NOMO-1 (cell line): ENCODE measurements at regions not wholly inside any gene's neighbourhood (a gene's known extent, or its start where the extent isn't known, plus 50 kb on each side); places are given as distances from the start of the nearest gene placed in this dataset.

ENCODE experiments used
- DNase-seq, 2 experiments: peaks; one replicate each; lab custom pipeline; 2025; ENCODE audit not compliant: unreplicated experiment in 2 of 2; lab: John Stamatoyannopoulos, UW

DNA sequence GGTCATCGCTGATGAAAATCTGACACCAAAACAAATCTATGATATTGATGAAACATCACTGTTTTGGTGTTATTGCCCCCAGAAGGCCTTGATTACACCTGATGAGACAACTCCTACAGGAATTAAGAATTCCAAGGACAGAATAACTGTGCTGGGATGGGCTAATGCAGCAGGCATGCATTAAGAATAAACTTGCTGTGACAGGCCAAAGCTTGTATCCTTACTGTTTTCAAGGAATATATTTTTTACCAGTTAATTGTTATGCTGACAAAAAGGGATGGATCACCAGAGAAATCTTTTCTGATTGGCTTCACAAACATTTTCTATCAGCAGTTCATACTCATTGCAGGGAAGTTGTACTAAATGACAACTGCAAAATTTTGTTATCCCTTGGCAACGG is 278.2 kb downstream of the IKZF2 start:
- no peak for DNase-seq

- no peak for DNase-seq
Observed at GRCh38 chr2:212871597-212871996, 279.8 kb downstream of the IKZF2 start.

DNA sequence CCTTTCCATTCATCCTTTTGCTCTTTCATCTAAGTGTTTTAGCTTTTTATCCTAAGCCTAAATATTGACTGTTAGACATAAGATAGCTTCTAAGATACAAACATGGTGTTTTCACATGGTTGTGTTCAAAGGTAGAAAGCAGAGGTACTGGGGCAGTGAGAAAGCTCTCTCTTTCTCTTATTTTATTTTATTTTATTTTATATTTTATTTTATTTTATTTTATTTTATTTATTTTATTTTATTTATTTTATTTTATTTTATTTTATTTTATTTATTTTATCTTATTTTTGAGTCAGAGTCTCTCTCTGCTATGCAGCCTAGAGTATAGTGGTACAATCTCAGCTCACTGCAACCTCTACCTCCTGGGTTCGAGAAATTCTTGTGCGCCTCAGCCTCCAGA is 287.2 kb downstream of the IKZF2 start:
- DNase-seq = no peak

DNA sequence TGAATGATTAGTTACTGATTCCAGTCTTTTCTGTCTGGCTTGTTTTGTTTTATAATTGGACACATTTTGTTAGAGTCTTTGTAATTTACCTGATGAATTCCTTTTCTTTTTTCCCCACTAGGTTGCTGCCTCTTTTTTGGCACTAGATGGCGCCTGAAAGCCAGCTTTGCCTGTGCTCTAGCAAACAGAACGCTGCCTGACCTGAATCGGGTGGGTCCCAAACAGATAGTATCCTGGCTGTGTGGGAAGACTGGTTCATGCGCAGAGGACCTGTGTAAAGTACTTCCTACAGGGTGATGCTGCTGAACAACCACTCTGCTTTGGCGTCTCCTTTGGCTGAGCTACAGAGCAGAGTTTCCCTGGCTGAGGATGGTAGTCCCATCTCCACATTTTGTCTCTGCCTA is 288.2 kb downstream of the IKZF2 start:
- peak in 1 of 2 experiments; percentile 3 for DNase-seq

DNA sequence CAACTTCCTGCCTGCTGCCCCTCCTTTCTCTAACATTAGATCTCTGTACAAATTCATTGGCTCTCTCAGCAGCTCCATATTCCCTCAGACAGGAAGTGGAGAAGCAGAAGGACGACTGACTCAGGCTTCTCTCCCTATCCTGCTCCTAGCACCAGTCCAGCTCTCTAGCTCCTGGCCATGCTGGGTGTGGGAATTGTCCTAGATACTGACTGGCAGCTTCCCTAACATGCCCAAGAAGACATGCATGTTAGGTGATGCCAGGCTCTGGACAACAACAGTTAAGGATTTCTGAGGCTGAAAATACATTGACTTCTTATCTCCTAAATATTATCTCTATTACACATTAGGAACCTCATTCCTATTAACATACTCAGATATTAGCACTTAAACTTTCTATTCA is 292.9 kb downstream of the IKZF2 start:
- DNase-seq = no peak

GRCh38 chr2:212854771-212855170 is 296.6 kb downstream of the IKZF2 start:
- DNase-seq = no peak

GRCh38 chr2:212854116-212854515 is 297.3 kb downstream of the IKZF2 start:
- no peak for DNase-seq

DNA sequence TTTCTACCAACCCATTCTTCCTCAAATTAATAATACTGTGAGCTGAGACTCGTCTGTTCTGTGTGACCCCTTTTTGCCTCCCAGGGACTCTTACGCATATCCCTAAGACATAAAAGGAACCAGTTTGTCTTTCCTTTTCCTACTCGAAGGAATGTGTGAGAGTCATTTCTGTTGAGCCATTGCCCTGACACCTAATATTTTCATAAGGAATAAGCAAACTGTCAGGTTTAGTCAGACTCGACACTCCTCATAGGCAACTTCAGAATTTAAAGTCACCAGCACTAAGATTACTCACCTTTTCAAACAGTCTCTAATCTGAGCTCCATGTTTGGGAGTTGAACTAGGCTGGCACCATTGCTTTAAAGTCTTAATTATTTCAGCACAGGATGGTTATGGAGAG is 305.5 kb downstream of the IKZF2 start:
- no peak for DNase-seq

DNA sequence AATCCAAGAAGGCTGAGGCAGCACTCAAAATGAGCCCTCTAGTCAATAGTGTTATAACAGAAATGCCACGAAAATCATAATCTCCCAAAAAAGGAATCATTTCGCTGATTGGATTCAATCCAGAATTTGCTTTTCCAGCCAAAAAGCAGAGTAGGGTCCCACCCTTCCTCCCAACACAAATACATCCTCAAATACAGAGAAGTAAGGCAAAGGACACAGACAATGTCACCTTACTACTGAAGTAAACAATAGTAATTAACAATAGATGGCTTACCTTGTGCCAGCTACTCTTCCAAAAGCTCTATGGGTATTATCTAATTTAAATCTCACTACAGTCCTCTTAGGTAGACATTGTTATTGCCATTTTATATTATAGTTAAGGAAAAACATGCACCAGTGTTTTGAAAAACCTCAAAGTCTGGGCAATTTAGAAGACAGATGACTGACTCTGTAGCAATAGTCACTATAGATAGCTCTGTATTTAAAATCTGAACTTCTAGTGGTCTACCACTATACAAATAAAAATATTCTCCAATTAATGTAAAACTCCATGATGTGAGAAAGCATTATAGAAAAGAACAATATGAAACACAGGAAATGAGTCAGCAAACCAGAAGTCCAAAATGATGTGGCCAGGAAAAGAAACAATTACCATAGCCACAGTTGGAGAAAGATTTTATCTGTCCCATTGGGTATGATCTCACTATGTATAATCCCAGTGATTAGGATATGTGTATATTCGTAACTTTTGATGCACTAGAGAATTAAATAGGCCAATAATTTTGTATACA is 305.0 kb upstream of the ERBB4 start:
- no peak for DNase-seq

DNA sequence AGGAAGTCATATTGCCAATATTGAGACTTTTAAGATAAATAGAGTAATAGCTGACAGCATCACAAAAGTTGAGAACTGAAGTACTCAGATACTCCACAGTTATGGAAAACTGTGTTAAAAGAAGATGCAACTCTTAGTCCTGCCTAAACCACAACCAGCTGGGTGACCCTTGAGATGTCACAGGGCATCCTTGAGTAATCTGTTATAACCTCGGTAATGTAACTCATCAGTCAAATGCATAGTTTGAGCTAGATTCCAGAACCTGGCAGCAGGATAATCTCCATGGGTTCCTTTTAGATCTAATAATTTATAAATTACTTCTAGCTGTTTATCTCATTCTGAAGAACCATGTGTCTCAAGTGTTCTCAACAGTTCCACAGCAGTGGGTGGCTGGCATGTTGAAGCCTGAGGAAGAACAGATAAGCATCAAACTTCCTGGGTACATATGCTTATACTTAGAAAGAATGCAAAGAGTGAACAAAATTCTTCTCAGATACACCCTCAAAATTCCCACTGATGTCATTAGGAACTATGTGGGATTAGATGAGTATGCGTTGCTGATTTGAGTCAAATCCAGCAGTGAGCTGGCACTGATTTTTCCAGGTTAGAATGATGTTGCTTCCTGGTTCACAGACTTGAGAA is 304.1 kb upstream of the ERBB4 start:
- no peak for DNase-seq

DNA sequence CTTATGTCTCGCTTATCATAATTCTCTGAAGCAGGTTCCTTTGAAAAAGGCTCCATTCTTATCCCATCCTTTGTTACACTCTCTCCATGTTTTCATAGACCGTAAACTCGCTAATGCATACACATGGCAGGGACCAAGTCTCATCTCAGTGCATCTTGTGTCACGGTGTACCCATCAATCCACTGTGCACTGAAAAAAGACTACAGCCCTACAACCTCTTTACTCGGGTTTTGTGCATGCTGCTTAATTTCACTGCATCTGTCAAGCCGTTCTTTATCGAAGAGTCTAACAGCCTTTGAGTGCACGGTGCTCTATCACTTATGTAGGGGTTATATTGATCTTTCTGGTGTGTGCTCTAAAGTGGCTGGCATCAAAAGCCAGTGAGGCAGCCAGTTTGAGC is 302.9 kb upstream of the ERBB4 start:
- DNase-seq = no peak

- no peak for DNase-seq
Observed at GRCh38 chr2:212832211-212833195, 293.9 kb upstream of the ERBB4 start.

DNA sequence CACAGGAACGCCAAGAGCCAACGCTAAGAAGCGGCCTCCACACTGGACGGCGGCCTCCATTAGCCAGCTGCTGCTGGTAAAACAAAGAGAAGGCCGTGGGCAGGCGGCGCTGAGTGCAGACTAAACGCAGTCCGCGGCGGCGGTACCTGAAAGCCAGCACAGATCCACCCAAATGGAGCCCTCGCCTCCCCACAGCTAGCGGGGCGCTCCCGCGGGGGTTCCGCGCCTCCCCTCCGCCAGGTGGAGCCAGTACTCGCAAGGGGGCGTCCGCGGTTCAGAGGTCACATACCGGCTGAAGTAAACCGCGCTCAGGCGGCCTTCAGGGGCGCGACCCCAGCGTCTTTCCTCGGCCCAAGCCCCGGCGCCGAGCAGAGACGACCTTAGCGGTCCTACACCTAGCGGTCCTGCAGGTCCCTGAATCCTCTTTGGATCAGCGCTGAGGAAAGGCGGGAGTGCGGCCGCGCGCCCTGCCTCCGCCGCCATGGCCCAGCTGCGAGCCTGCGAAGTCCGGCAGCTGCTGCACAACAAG is 293.1 kb upstream of the ERBB4 start:
- DNase-seq = no peak

GRCh38 chr2:212816267-212816666 is 277.7 kb upstream of the ERBB4 start:
- no peak for DNase-seq

- no peak for DNase-seq
Observed at GRCh38 chr2:212815453-212815852, 276.9 kb upstream of the ERBB4 start.

GRCh38 chr2:212814941-212815340 is 276.3 kb upstream of the ERBB4 start:
- DNase-seq = no peak

GRCh38 chr2:212811921-212812320 is 273.3 kb upstream of the ERBB4 start:
- no peak for DNase-seq

- DNase-seq = no peak
Observed at GRCh38 chr2:212811036-212811805, 272.6 kb upstream of the ERBB4 start.

DNA sequence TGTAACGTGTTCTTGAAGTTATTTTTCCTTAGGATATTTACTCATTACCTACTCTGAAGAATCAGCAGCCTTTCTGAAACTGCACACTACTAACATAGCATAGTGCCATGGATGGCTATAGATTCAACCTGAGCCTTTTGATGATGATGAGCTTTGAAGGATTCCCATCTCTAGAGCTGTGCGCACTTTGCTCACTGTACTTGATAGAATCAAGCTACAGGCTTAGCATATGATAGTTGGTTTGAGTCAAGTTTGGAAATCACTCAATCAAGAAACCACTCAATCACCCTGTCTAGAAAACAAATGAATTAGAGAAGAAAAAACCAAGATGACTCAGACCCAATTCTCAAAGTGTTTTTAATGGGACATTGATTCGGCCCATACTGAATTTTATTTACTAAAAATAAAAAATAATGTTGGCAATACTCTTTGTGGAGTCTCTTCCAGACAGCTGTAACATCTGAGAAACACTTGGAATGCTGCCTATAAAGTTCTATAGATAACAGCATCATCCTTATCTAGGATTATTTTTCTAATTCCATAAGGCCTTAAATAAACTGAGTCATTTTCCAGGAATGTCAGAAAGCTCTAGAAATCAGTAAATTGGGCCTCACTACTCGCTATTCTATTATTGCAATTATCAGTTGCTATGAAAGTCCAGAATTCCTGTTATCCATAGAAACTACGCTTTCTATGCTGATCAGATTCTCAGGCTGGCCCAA is 259.0 kb upstream of the ERBB4 start:
- no peak for DNase-seq

DNA sequence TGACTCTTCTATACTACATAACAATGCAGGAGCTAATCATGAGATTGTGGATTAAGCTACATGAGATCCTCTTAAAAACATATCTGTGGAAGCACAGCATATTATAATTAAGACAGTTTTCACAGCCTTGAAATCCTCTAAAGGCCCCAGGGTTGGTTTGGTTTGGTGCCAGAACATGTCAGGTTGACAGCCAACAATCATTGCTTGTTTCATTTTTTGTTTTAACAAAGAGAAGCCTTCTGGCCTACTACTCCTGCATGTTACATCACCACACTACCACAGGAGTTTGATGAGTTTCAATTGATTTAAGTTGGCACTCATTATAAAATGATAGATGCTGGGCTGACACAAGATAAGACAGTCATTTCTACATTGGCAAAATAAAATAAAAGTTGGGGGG is 255.9 kb upstream of the ERBB4 start:
- DNase-seq = no peak
